Sigmoid colon (tissue), 6 donors: ENCODE measurements at regions not wholly inside any gene's neighbourhood (a gene's known extent, or its start where the extent isn't known, plus 50 kb on each side); places are given as distances from the start of the nearest gene placed in this dataset.
"Not testable (repeated sequence)": the region's sequence is repeated elsewhere in the genome, so short reads cannot be mapped to it uniquely, and the experiment has no call there.

Experiments used
- DNase-seq: peaks from one replicate; pipeline ENCODE4 v3.0.0-alpha.2; 2019
- H3K27ac ChIP-seq, 4 donors: fragments of 200-600 bp; sonication (generic); one replicate each; pipeline ENCODE4 v1.5.1; 2016 to 2019; ENCODE audit warnings: mild to moderate bottlenecking in 1 of 4
- H3K27me3 ChIP-seq, 3 donors: fragments of 200-600 bp; sonication (generic); one replicate each; pipeline ENCODE4 v1.5.1; 2019; ENCODE audit warnings: mild to moderate bottlenecking in 1 of 3
- H3K36me3 ChIP-seq, 4 donors: fragments of 200-600 bp; sonication (generic); one replicate each; pipeline ENCODE4 v1.5.1; 2016 to 2019
- H3K4me1 ChIP-seq, 4 donors: fragments of 200-600 bp; sonication (generic); one replicate each; pipeline ENCODE4 v1.5.1; 2017 to 2019
- H3K4me3 ChIP-seq, 4 donors: fragments of 200-600 bp; sonication (generic); one replicate each; pipeline ENCODE4 v1.5.1; 2017 to 2019; ENCODE audit warnings: mild to moderate bottlenecking in 2 of 4, moderate library complexity in 1 of 4
- H3K9me3 ChIP-seq, 4 donors: fragments of 200-600 bp in 3 of 4; sonication (generic) in 3 of 4; one replicate each; pipeline versions ENCODE4 v1.5.1 to v1.6.1; 2013 to 2019
- CTCF ChIP-seq, 4 experiments: fragments of 450-650 bp in 3 of 4; fragments of 200-600 bp in 1 of 4; IDR thresholded peaks; one replicate each; pipeline ENCODE4 v1.5.1; 2016 to 2019; ENCODE audit warnings: antibody characterized with exemption in 4 of 4, mild to moderate bottlenecking in 3 of 4, moderate library complexity in 2 of 4
- EP300 ChIP-seq, 4 donors: sonication (generic); formaldehyde crosslinking; IDR thresholded peaks; one replicate each; pipeline ENCODE4 v1.6.1; 2017; ENCODE audit warnings: antibody characterized with exemption in 4 of 4
- POLR2A ChIP-seq, 2 donors: fragments of 450-650 bp; IDR thresholded peaks; one replicate each; pipeline ENCODE4 v1.6.1; 2016; ENCODE audit warnings: antibody characterized with exemption in 2 of 2, mild to moderate bottlenecking in 2 of 2, moderate library complexity in 2 of 2
- POLR2AphosphoS5 ChIP-seq, 4 donors: sonication (generic); formaldehyde crosslinking; IDR thresholded peaks; one replicate each; pipeline ENCODE4 v1.6.1; 2017; ENCODE audit warnings: antibody characterized with exemption in 4 of 4
- WGBS, 2 donors: extraction: QIAGEN DNeasy Blood & Tissue Kit; methylation state at CpG; one replicate each; pipeline ENCODE4 v1.1.7; 2013; 5-methylcytosine and 5-hydroxymethylcytosine counted together
- intact Hi-C: fragments of 100-400 bp; cut with DNase I; formaldehyde crosslinking; loops from one replicate; pipeline ENCODE4 v1.15.1; 2023
- donor health status: healthy with polysubstance abuse.
- donor health status: healthy.

DNA sequence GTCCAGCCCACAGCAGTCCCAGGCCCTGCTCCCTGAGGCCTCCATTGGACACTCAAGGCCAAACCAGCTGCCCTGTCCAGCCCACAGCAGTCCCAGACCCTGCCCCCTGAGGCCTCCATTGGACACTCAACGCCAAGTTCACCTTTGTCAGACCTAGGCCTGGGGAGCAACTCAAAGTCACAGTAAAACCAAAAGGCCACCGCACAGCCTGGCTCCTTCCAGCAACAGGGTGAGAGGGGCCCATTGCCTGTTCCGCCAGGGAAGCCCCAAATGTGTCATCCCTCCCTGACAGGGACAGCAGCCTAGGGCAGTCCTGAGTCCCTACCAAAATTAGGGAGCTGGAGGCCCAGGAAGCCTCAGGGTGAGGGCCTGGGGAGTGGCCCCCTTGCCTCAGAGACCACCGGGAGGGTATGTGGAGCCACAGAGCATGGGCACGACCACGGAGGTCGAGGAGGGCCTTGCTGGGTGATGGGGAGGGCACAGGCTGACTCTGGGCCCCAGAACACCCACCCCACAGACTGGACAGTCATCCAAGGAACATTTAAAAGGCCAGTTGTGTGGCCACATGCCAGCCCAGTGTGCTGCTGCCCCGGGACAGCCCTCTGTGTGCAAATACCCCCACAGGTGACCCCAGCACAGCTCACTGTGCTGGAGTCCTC, 66.5 kb upstream of the PPP2R2D start:
- Histone ChIP-seq H3K9me3 (peaks cover 0 to 2% (median 0%) of the 10 kb centered on the region in 4 donors), H3K4me1 (no peaks in the 10 kb centered on the region), H3K27ac (no peak overlapping the region), H3K4me3 (no peak overlapping the region), H3K36me3 (no peaks in the 10 kb centered on the region), H3K27me3 (peaks cover 0 to 30% (median 0%) of the 10 kb centered on the region in 3 donors)
- no peak for TF ChIP-seq POLR2A (IDR thresholded peaks at IDR 0.05)
- no peak for TF ChIP-seq POLR2AphosphoS5 (IDR thresholded peaks at IDR 0.05)
- no peak for TF ChIP-seq CTCF (IDR thresholded peaks at IDR 0.05)
- TF ChIP-seq EP300 (IDR thresholded peaks at IDR 0.05), result no peak
- intact Hi-C loops, result no loop called here
- WGBS, 2 donors, result 85 to 89% methylated on average over 8 of the region's 8 CpGs
- DNase-seq, result peak; percentile 43

- Histone ChIP-seq H3K36me3 (no peaks in the 10 kb centered on the region), H3K27ac (no peak overlapping the region), H3K4me1 (no peaks in the 10 kb centered on the region), H3K27me3 (peaks cover 0 to 5% (median 0%) of the 10 kb centered on the region in 3 donors), H3K9me3 (peaks cover 0 to 2% (median 0%) of the 10 kb centered on the region in 4 donors), H3K4me3 (no peak overlapping the region)
- TF ChIP-seq POLR2A (IDR thresholded peaks at IDR 0.05) (no peak), POLR2AphosphoS5 (IDR thresholded peaks at IDR 0.05) (no peak), CTCF (IDR thresholded peaks at IDR 0.05) (no peak)
- intact Hi-C loops, result no loop called here
- 63 to 64% methylated on average over 16 of the region's 16 CpGs for WGBS, 2 donors
- peak; percentile 30 for DNase-seq
These were observed 61.7 kb upstream of the PPP2R2D start for GRCh38 chr10:131838966-131839742.

DNA sequence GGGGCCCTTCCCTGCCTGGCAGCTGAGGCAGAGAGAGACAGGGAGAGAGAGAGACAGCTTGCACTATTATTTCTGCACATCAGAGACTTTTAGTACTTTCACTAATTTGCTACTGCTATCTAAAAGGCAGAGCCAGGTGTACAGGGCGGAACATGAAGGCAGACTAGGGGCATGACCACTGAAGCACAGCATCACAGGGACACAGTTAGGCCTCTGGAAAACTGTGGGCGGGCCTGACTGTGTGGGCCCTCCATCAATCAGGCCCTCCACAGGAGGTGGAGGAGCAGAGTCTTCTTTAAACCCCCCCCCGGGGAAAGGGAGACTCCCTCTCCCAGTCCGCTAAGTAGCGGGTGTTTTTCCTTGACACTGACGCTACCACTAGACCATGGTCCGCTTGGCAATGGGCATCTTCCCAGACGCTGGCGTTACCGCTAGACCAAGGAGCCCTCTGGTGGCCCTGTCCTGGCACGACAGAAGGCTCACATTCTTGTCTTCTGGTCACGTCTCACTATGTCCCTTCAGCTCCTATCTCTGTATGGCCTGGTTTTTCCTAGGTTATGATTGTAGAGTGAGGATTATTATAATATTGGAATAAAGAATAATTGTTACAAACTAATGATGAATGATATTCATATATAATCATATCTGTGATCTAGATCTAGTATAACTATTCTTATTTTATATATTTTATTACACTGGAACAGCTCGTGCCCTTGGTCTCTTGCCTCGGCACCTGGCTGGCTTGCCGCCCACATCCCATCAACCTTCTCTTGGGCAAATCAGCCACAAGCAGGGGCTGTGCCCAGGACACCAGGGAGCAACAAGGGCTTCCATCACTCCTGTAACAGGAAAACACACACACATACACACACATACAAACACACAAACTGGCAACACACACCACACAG, 60.7 kb upstream of the PPP2R2D start:
- H3K4me3 ChIP-seq, H3K36me3 ChIP-seq, H3K9me3 ChIP-seq, H3K4me1 ChIP-seq, H3K27ac ChIP-seq, intact Hi-C loops, H3K27me3 ChIP-seq: not testable (repeated sequence)
- peak; percentile 40 for DNase-seq
- WGBS, 2 donors, result 62 to 91% methylated on average over 15 of the region's 15 CpGs

- intact Hi-C loops, result no loop called here
- Histone ChIP-seq H3K36me3 (no peaks in the 10 kb centered on the region), H3K4me3 (no peak overlapping the region), H3K9me3 (no peaks in the 10 kb centered on the region), H3K27ac (no peak overlapping the region), H3K27me3 (no peaks in the 10 kb centered on the region), H3K4me1 (no peaks in the 10 kb centered on the region)
- no peak for DNase-seq
- 87 to 94% methylated on average over 3 of the region's 3 CpGs for WGBS, 2 donors
- TF ChIP-seq EP300 (IDR thresholded peaks at IDR 0.05) (no peak), POLR2A (IDR thresholded peaks at IDR 0.05) (no peak), CTCF (IDR thresholded peaks at IDR 0.05) (no peak), POLR2AphosphoS5 (IDR thresholded peaks at IDR 0.05) (no peak)
These were observed 60.1 kb upstream of the PPP2R2D start for GRCh38 chr10:131840788-131841118.

GRCh38 chr10:131841131-131841660, 59.6 kb upstream of the PPP2R2D start:
- no peak overlapping the region for H3K4me3 ChIP-seq
- H3K27me3 ChIP-seq, result no peaks in the 10 kb centered on the region
- intact Hi-C loops, result no loop called here
- H3K9me3 ChIP-seq, result no peaks in the 10 kb centered on the region
- no peaks in the 10 kb centered on the region for H3K4me1 ChIP-seq
- no peak overlapping the region for H3K27ac ChIP-seq
- WGBS, 2 donors, result 48 to 69% methylated on average over 19 of the region's 19 CpGs
- no peaks in the 10 kb centered on the region for H3K36me3 ChIP-seq
- peak; percentile 19 for DNase-seq
- TF ChIP-seq POLR2AphosphoS5 (IDR thresholded peaks at IDR 0.05) (no peak), CTCF (IDR thresholded peaks at IDR 0.05) (no peak), POLR2A (IDR thresholded peaks at IDR 0.05) (no peak), EP300 (IDR thresholded peaks at IDR 0.05) (no peak)
